OCI-LY3 (cell line): ENCODE measurements at regions not wholly inside any gene's neighbourhood (a gene's known extent, or its start where the extent isn't known, plus 50 kb on each side); places are given as distances from the start of the nearest gene placed in this dataset.

Experiments
- H2AFZ ChIP-seq: fragments of 200-600, 300-600 bp; shearing (Covaris generic); 2 replicates; pipeline ENCODE4 v1.6.0; 2014; ENCODE audit warnings: antibody characterized with exemption, low read depth, low read length
- H3K27ac ChIP-seq: fragments of 200-600, 300-600 bp; sonication (generic); 2 replicates; pipeline ENCODE4 v1.5.1; 2014; ENCODE audit warnings: mild to moderate bottlenecking, low read length, moderate library complexity, mixed read lengths
- H3K27me3 ChIP-seq: fragments of 200-600, 300-600 bp; sonication (generic); 2 replicates; pipeline ENCODE4 v1.6.1; 2014; ENCODE audit warnings: low read depth, low read length, mixed read lengths
- H3K36me3 ChIP-seq: fragments of 200-600, 300-600 bp; sonication (generic); replicated peaks from 2 replicates; pipeline ENCODE3; 2014; ENCODE audit warnings: low read depth, low read length, mixed read lengths
- H3K4me1 ChIP-seq: fragments of 300-600, 200-600 bp; sonication (generic); 2 replicates; pipeline ENCODE4 v1.6.1; 2014; ENCODE audit warnings: low read length, mixed read lengths
- H3K4me2 ChIP-seq: fragments of 200-600, 300-600 bp; sonication (generic); 2 replicates; pipeline ENCODE4 v1.6.1; 2014; ENCODE audit warnings: low read length, mixed read lengths
- H3K4me3 ChIP-seq: fragments of 300-600, 200-600 bp; sonication (generic); 2 replicates; pipeline ENCODE4 v1.5.1; 2014; ENCODE audit warnings: antibody characterized with exemption, mild to moderate bottlenecking, low read length, moderate library complexity
- H3K79me2 ChIP-seq: fragments of 300-600, 200-600 bp; shearing (Covaris generic); 2 replicates; pipeline ENCODE4 v1.6.1; 2014; ENCODE audit warnings: mild to moderate bottlenecking, low read length, mixed read lengths
- H3K9ac ChIP-seq: fragments of 300-600, 200-600 bp; shearing (Covaris generic); 2 replicates; pipeline ENCODE4 v1.6.0; 2014; ENCODE audit warnings: mild to moderate bottlenecking, low read length, moderate library complexity
- H3K9me3 ChIP-seq: fragments of 200-600, 300-600 bp; shearing (Covaris generic); 2 replicates; pipeline ENCODE4 v1.6.1; 2014; ENCODE audit warnings: low read length, mixed read lengths; ENCODE audit not compliant: insufficient read depth
- H4K20me1 ChIP-seq: fragments of 200-600, 300-600 bp; sonication (generic); 2 replicates; pipeline ENCODE4 v1.6.1; 2016; ENCODE audit warnings: low read length, mixed read lengths; ENCODE audit not compliant: insufficient read depth
- EZH2phosphoT487 ChIP-seq: fragments of 200-600 bp; shearing (Covaris generic); IDR thresholded peaks from 2 replicates; pipeline ENCODE4 v1.6.1; 2018; ENCODE audit warnings: antibody characterized with exemption, mixed run types, low read depth
- TF ChIP-seq, protein P1 (sequence below): fragments of 200-600, 300-600 bp; sonication (generic); IDR thresholded peaks from 2 replicates; pipeline ENCODE4 v1.5.1; 2014; ENCODE audit warnings: antibody characterized with exemption, low read length, low read depth

GRCh38 chr2:67716895-67717396 lies 319.8 kb downstream of the ETAA1 start:
- Histone ChIP-seq H3K27me3 (no peaks in the 10 kb centered on the region), H3K36me3 (no peaks in the 10 kb centered on the region), H3K4me2 (no peak overlapping the region), H3K9ac (no peak overlapping the region), H3K79me2 (no peaks in the 10 kb centered on the region), H3K4me1 (no peaks in the 10 kb centered on the region), H4K20me1 (no peaks in the 10 kb centered on the region), H2AFZ (no peak overlapping the region), H3K27ac (no peak overlapping the region), H3K9me3 (no peaks in the 10 kb centered on the region), H3K4me3 (no peak overlapping the region)
- TF ChIP-seq, protein P1, sequence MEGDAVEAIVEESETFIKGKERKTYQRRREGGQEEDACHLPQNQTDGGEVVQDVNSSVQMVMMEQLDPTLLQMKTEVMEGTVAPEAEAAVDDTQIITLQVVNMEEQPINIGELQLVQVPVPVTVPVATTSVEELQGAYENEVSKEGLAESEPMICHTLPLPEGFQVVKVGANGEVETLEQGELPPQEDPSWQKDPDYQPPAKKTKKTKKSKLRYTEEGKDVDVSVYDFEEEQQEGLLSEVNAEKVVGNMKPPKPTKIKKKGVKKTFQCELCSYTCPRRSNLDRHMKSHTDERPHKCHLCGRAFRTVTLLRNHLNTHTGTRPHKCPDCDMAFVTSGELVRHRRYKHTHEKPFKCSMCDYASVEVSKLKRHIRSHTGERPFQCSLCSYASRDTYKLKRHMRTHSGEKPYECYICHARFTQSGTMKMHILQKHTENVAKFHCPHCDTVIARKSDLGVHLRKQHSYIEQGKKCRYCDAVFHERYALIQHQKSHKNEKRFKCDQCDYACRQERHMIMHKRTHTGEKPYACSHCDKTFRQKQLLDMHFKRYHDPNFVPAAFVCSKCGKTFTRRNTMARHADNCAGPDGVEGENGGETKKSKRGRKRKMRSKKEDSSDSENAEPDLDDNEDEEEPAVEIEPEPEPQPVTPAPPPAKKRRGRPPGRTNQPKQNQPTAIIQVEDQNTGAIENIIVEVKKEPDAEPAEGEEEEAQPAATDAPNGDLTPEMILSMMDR: no peak

DNA sequence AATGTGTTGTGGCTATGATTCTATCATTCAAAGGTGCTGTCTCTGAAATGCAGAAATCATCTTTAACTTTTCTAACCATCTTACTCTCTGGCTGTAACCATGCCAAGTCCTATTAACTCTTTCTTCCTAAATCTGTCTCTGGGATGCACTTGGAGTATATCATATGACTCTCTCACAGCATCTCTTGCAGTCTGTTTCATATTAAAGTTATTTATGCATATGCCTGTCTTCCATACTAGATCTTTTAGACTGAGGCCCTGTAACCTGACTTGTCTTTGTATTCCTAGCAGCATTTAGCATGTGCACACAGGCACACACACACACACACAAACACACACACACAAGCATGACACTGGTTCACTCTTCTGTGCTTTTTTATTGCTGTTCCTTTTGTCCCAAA lies 320.6 kb downstream of the ETAA1 start:
- Histone ChIP-seq H3K9me3 (no peaks in the 10 kb centered on the region), H4K20me1 (no peaks in the 10 kb centered on the region), H3K4me2 (no peak overlapping the region), H2AFZ (no peak overlapping the region), H3K4me3 (no peak overlapping the region), H3K79me2 (no peaks in the 10 kb centered on the region), H3K9ac (no peak overlapping the region), H3K4me1 (no peaks in the 10 kb centered on the region), H3K36me3 (no peaks in the 10 kb centered on the region), H3K27ac (no peak overlapping the region), H3K27me3 (no peaks in the 10 kb centered on the region)
- TF ChIP-seq, protein P1: no peak
- no peak for TF ChIP-seq EZH2phosphoT487

DNA sequence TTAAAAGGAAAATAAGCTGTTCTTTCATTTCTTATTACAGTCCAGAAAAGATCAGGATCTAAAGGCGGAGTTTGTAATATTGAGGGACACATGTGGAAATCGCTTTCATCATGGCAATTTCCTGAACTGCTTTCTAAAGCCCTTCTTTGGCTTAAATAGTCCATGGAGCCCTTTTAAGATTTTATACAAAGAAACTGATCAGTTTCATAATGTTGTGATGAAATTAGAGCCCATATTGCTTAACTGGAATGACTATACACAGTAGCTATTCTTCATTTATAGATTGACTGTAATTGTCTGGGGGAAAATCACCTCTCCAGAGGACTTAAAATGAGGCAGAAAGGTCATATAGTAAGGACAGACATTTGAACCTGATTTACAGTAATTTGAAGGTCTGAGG lies 322.2 kb downstream of the ETAA1 start:
- H3K9me3 ChIP-seq: no peaks in the 10 kb centered on the region
- no peaks in the 10 kb centered on the region for H4K20me1 ChIP-seq
- H3K79me2 ChIP-seq: no peaks in the 10 kb centered on the region
- no peak overlapping the region for H3K9ac ChIP-seq
- no peak for TF ChIP-seq EZH2phosphoT487
- TF ChIP-seq, protein P1: no peak
- no peak overlapping the region for H3K4me2 ChIP-seq
- no peak overlapping the region for H3K4me3 ChIP-seq
- no peak overlapping the region for H2AFZ ChIP-seq
- H3K27me3 ChIP-seq: no peaks in the 10 kb centered on the region
- no peak overlapping the region for H3K27ac ChIP-seq
- H3K36me3 ChIP-seq: no peaks in the 10 kb centered on the region
- H3K4me1 ChIP-seq: no peaks in the 10 kb centered on the region

DNA sequence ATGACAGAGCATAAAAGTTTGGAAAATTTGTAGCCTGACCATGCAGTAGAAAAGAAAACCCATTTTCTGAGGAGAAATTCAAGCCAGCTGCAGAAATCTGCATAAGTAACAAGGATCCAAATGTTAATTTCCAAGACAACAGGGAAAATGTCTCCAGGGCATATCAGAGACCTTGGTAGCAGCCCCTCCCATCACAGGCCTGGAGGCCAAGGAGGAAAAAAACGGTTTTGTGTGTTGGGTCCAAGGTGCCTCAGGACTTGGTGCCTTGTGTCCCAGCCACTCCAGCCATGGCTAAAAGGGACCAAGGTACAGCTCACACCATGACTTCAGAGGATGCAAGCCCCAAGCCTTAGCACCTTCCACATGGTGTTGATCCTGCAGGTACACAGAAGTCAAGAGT lies 324.4 kb downstream of the ETAA1 start:
- Histone ChIP-seq H3K27ac (no peak overlapping the region), H2AFZ (no peak overlapping the region), H3K4me2 (no peak overlapping the region), H3K9me3 (no peaks in the 10 kb centered on the region), H3K4me3 (no peak overlapping the region), H3K36me3 (no peaks in the 10 kb centered on the region), H3K9ac (no peak overlapping the region), H4K20me1 (no peaks in the 10 kb centered on the region), H3K4me1 (no peaks in the 10 kb centered on the region), H3K27me3 (no peaks in the 10 kb centered on the region), H3K79me2 (no peaks in the 10 kb centered on the region)
- TF ChIP-seq, protein P1: no peak
- no peak for TF ChIP-seq EZH2phosphoT487
